SKM-1 (cell line): ENCODE measurements at regions not wholly inside any gene's neighbourhood (a gene's known extent, or its start where the extent isn't known, plus 50 kb on each side); places are given as distances from the start of the nearest gene placed in this dataset.
"Not testable (repeated sequence)": the region's sequence is repeated elsewhere in the genome, so short reads cannot be mapped to it uniquely, and the experiment has no call there.

Source experiments
- DNase-seq: peaks from one replicate; lab custom pipeline; 2025; ENCODE audit not compliant: unreplicated experiment; lab: John Stamatoyannopoulos, UW

- DNase-seq: not testable (repeated sequence)
Observed at GRCh38 chr14:34049187-34049586, 98.3 kb upstream of the EGLN3 start.

DNA sequence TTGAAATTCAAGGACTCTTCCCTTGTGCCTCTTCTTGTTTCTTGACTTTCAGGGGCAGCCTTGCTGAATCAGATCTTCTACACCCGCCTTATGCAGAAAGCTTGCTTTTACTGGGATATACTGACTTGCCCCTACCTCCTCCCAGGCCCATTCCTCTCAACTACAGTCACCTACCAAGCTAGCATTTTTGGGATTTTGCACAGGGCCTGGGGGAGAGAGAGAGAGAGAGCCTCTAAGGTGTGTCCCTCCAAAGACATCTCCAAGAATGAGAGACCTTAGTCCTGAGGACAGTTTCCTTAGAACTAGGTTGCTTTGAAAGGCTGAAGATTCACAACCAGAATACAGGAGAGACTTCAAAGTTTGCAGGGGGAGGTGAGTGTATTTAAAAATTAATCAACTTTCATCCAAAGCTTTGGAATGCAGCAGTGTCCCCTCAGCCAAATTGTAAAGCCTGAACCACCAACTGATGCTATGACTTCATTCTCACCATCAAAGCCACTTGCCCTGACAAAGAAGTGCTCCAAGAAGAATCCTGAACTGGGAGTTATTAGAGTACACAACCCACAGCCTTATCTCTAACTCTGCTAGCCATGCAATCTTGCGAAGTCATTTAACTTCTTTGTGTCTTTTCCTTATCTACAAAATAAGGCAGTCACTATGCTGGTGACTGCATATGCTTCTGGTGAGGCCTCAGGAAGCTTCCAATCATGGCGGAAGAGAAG is 96.1 kb upstream of the EGLN3 start:
- no peak for DNase-seq

DNA sequence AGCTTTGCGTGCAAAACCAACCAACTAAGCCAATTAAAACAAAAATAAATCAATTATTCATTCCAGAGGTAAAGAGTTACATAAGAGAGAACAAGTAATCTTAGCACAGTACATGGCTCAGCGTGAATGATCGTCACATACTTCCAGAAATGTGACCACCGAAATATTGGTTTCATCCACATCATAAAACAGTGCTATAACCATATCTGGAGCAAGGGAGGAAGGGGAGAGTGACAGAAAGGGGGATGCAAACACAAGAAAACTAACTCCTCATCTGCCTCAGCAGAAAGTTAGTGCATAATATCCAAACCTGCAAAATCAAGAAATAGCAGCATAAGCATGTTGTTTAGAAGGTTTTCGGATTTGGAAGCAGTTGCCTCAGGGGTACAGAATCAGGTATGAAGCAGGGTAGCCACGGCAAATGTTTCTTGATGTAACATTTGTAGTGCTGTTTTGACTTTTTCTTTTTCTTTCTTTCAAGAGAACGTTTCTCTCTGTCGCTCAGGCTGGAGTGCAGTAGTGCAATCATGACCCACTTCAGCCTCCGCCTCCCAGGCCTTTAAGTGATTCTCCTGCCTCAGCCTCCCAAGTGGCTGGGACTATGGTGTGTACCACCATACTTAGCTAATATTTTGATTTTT is 93.9 kb upstream of the EGLN3 start:
- DNase-seq: no peak

DNA sequence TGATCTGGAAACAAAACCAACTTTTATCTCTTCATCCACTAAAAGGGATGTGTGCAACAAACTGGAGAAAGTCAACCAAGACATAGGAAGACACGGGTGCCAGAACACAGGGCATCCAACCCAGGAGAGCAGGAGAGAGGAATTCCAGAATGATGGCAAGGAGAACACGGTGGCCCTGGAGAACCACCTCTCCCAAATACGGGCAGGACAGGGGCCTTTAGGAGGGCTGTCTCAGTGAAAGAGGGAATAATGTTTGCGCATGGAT is 93.4 kb upstream of the EGLN3 start:
- DNase-seq: no peak

DNA sequence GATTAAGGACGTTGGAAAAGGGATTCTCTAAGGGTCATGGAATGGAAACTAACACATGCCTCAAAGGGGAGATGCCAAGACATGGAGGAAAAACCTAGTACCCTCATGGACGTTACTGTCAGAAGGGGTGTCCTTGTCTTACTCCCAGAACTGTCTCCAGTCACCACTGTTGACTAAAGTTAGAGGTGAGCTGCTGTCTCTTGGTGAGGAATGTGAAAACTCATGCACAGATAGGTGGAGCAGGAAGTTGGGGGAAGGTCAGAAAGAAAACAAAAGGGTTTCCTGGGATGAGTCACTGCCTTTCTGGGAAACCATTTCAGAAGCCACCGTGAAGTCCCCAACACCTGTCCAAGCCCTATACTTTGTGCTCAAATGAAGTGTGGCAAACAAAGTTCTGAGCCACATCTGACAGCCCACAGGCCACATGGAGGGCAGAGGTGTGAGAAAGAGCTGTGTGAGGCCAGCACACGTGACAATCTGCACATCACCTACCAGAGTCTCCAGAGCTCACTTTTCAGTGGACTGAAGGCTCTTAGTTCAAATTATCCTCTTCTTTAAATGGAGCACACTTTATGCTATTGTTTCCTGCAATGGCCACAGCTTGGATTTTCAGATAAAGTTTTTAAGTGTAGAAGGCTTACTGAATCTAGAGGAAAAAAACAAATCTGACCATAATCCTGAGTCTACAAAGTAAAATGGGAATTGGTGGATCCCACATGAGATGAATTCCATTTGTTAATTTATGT is 92.9 kb upstream of the EGLN3 start:
- no peak for DNase-seq

DNA sequence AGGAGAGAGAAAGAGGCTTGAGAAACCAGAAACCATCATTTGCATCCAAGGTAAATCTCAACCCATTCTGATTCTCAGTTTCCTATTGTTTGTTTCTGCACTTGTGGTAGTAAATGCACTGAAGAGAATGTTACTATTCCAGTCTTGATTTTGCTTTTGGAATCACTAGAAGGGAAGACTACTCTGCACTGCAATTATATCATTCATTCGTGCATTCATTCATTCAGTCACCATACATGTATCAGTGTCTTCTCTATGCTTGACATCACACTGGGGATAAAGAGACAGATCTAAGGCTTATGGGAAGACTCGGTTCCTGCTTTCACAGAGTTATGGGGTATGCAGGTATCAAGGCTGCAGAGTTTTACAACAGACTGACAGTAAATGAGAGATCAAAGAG is 90.3 kb upstream of the EGLN3 start:
- no peak for DNase-seq

DNA sequence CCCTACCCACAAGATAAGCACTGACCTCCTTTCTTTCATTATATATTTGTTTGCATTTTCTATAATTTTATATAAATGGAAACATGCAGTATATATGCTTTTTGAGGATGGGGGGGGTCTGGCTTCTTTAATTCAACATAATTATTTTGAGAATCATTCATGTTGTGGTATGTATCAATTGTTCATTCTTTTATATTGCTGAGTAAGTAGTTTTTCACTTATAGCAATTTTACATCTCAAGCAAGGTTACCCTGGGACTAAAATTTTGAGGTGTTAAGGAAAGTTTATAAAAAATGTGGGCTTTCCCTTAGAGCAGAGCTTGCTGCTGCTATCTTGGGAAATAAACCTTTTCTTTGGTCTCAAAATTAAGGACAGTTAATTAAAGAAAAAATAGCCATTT is 89.9 kb upstream of the EGLN3 start:
- no peak for DNase-seq

DNA sequence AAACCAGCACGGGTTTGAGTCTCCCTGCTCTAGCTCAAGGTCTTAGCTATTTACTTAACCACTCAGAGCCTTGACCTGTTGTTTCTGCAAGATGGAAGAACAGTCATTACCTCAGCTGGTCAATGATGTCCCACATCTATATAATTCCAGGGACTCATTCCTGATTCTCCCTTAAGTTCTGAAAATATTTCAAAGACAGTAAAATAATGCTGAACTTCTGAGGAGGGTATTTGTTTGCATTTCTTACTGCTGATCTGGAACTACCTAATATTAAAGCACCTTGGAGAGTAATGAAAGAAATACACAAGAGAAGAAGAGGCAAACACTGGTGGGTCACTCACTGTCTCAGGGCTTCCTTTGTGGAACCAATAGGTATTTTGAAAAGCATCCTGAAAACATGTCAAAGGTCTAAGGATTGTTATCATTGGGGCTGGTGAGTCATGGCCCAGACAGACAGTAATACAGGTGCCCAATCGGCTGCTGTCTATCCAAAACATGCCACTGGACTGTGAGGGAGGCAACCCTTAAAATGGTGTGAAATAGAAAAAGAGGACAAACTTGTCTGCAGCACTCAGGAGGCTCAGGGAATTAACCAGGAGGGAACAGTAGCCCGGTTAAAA is 88.7 kb upstream of the EGLN3 start:
- DNase-seq: no peak

GRCh38 chr14:34038358-34039057 is 87.6 kb upstream of the EGLN3 start:
- DNase-seq: no peak

DNA sequence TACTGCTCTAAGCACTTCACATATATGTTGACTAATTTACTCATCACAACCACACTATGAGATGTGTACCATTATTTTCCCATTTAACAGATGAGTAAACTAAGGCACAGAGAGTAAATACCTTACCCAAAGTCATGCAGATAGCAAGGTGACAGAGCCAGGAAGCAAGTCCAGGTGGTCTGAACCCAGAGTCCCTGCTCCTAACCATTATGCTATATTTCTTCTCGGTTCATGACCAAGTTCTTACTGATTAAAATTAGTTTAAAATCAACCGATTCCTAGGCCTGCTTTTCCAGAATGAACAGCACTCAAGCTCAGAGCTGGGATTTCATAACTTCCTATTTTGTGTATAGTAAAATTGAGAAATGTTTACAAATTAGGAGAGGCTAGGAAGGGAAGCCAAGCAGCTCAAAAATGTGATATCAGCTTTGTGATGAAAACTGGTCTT is 85.5 kb upstream of the EGLN3 start:
- no peak for DNase-seq

GRCh38 chr14:34035934-34036250 is 85.0 kb upstream of the EGLN3 start:
- DNase-seq: no peak

- DNase-seq: no peak
Observed at GRCh38 chr14:34035177-34035933, 84.5 kb upstream of the EGLN3 start.

DNA sequence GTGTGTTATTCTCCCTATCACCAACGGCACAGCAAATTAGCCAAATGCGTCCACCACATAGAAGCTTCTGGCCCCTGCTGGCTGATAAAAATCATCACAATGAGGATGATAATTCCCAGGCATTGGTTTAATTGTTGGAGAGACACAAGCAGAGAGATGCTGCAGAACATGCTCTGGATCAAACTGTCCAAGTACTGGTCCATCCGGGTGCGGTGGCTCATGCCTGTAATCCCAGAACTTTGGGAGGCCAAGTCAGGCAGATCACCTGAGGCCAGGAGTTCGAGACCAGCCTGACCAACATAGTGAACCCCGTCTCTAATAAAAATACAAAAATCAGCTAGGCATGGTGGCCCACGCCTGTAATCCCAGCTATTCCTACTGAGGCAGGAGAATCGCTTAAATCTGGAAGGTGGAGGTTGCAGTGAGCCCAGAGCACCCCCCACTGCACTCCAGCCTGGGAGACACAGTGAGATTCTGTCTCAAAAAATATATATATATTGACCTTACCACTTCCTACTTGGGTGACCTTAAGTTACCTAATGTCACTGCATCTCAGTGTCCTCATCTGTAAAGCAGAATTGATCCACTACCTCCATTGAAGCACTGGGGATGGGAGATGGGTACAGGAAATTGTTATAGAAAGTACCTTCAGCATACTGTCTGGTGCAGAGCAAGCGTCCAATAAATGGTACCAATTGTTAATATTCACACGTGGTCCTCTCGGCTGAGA is 83.7 kb upstream of the EGLN3 start:
- no peak for DNase-seq

- no peak for DNase-seq
Observed at GRCh38 chr14:34032720-34033119, 81.8 kb upstream of the EGLN3 start.

GRCh38 chr14:34030864-34031263 is 80.0 kb upstream of the EGLN3 start:
- no peak for DNase-seq

- no peak for DNase-seq
Observed at GRCh38 chr14:34029921-34030334, 79.1 kb upstream of the EGLN3 start.

DNA sequence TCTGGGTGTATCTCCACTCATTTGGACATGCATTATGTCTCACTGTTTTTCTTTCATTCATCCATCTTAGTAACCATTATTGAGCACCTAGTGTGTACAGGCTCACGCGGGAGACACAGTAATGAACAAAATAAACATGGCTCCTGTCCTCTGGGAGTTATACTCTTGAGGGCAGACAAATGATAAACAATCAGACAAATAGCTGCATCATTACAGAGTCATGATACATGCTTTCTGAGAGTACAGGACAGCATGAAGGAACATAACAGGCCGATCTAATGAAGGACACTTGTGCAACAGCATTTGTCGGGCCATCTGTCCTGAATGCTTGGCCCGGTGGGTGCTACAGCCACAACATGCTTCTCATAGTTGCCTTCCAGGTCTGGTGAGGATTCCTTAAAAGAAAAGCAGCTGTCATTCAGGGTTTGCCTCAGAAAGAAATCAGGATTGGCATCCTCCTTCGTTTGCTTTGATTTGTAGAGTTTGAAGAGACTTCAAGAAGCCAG is 77.2 kb upstream of the EGLN3 start:
- no peak for DNase-seq

DNA sequence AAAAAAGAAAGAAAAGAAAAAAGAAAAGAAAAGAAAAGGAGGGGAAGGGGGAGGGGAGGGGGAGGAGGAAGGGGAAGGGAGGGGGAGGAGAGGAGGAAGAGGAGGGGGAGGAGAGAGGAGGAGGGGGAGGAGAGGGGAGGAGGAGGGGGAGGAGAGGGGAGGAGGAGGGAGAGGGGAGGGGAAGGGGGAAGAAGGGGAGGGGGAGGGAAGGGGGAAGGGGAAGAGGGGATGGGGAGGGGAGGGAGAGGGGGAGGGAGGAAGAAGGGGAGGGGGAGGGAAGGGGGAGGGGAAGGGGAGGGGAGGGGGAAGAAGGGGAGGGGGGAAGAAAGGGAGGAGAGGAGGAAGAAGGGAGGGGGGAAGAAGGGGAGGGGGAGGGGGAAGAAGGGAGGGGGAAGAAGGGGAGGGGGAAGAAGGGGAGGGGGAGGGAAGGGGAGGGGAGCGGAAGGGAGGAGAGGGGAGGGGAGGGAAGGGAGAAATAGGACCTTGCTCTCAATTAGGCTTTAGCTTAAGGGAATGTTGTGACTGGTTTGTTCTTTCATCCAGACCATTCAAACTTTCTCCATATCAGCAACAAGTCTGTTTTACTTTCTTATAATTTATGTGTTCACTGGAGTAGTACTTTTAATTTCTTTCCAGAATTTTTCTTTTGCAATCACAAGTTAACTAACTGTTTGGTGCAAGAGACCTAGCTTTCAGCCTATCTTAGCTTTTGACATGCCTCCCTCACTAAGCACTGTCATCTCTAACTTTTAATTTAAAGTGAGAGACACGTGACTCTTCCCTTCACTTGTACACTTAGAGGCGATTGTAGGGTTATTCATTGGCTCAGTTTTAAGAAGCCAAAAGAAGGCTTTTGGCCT is 76.5 kb upstream of the EGLN3 start:
- DNase-seq: no peak
